HCT116 (cell line): ENCODE measurements at regions not wholly inside any gene's neighbourhood (a gene's known extent, or its start where the extent isn't known, plus 50 kb on each side); places are given as distances from the start of the nearest gene placed in this dataset.

ENCODE experiments used
- CBX3 ChIP-seq: IDR thresholded peaks from 2 replicates; pipeline ENCODE4 v1.6.1; 2012; ENCODE audit warnings: low read depth
- CTCF ChIP-seq, 3 experiments: fragments of 200-600 bp in 1 of 3; sonication (generic) in 1 of 3; IDR thresholded peaks in 2 of 3; conservative IDR thresholded peaks in 1 of 3; 2 replicates each; pipeline ENCODE4 v1.5.1; 2012 to 2017; ENCODE audit warnings: low read depth in 2 of 3, low read length in 2 of 3, antibody characterized with exemption in 1 of 3, borderline replicate concordance in 1 of 3, control low read depth in 1 of 3, mild to moderate bottlenecking in 1 of 3, mixed read lengths in 1 of 3, mixed run types in 1 of 3, moderate library complexity in 1 of 3; ENCODE audit not compliant: insufficient read depth in 1 of 3
- EGR1 ChIP-seq: IDR thresholded peaks from 2 replicates; pipeline ENCODE4 v1.6.1; 2012; ENCODE audit warnings: low read depth
- EZH2 ChIP-seq: fragments of 200-600 bp; sonication (generic); IDR thresholded peaks from 2 replicates; pipeline ENCODE4 v1.6.1; 2017; ENCODE audit warnings: antibody characterized with exemption, mixed run types
- POLR2A ChIP-seq: IDR thresholded peaks from 2 replicates; pipeline ENCODE4 v1.7.0; 2011; ENCODE audit warnings: borderline replicate concordance; ENCODE audit not compliant: insufficient read depth, insufficient read length; ENCODE audit errors: extremely low read depth
- POLR2AphosphoS5 ChIP-seq: IDR thresholded peaks from 2 replicates; pipeline ENCODE4 v1.6.1; 2011; ENCODE audit warnings: mild to moderate bottlenecking, low read depth, low read length, moderate library complexity
- SIN3A ChIP-seq: IDR thresholded peaks from 2 replicates; pipeline ENCODE4 v1.6.1; 2012; ENCODE audit warnings: low read depth
- SP1 ChIP-seq: IDR thresholded peaks from 2 replicates; pipeline ENCODE4 v1.6.1; 2012; ENCODE audit warnings: low read depth
- SRF ChIP-seq: IDR thresholded peaks from 2 replicates; pipeline ENCODE4 v1.6.1; 2012; ENCODE audit warnings: low read depth

GRCh38 chr19:27671876-27672275, 1541.1 kb downstream of the UQCRFS1 start:
- TF ChIP-seq CTCF (IDR thresholded peaks at IDR 0.05 in 2 of 3, conservative IDR thresholded peaks at IDR 0.05 in 1 of 3; ENCODE audit: borderline replicate concordance in 1 of 3, insufficient read depth in 1 of 3, low read depth in 2 of 3, low read length in 2 of 3) (no peak), EGR1 (no peak), EZH2 (no peak), SIN3A (no peak), POLR2AphosphoS5 (no peak), POLR2A (no peak), SRF (no peak), SP1 (no peak), CBX3 (no peak)
